H1 (cell line): ENCODE measurements at regions not wholly inside any gene's neighbourhood (a gene's known extent, or its start where the extent isn't known, plus 50 kb on each side); places are given as distances from the start of the nearest gene placed in this dataset.

ENCODE experiments used
- CTCF ChIA-PET: fragments of 300-600 bp; sonication (Branson Sonifier 250); formaldehyde crosslinking; loops from one replicate; lab custom pipeline; 2021; ENCODE audit not compliant: partially characterized antibody; lab: Charles Lee
- POLR2A ChIA-PET: fragments of 300-600 bp; sonication (Branson Sonifier 250); formaldehyde crosslinking; loops from one replicate; lab custom pipeline; 2021; ENCODE audit warnings: inconsistent platforms; ENCODE audit not compliant: partially characterized antibody; lab: Charles Lee
- DNase-seq, 2 experiments: peaks; one replicate each; pipeline versions ENCODE4 v3.0.0 to v3.0.0-alpha.2; 2010 to 2022; ENCODE audit warnings: low spot score in 2 of 2, low read depth in 1 of 2, mixed read lengths in 1 of 2
- FAIRE-seq: peaks from 2 replicates; lab custom pipeline; 2011; peaks lifted over from hg19 to GRCh38; lab: Jason Lieb, UNC
- H2AFZ ChIP-seq: 2 replicates; pipeline ENCODE4 v1.8.1; 2012; ENCODE audit warnings: low read length, inconsistent platforms
- H2AK5ac ChIP-seq: 2 replicates; pipeline ENCODE4 v1.6.1; 2013; ENCODE audit warnings: low read depth, low read length
- H2BK120ac ChIP-seq: replicated peaks from 2 replicates; pipeline ENCODE3; 2013; ENCODE audit warnings: low read depth, low read length, inconsistent platforms
- H2BK12ac ChIP-seq: 2 replicates; pipeline ENCODE4 v1.6.1; 2013; ENCODE audit warnings: low read depth, low read length
- H2BK15ac ChIP-seq: 2 replicates; pipeline ENCODE4 v1.6.1; 2013; ENCODE audit warnings: low read length
- H2BK20ac ChIP-seq: 2 replicates; pipeline ENCODE4 v1.6.1; 2013; ENCODE audit warnings: low read length
- H2BK5ac ChIP-seq: 2 replicates; pipeline ENCODE4 v1.6.1; 2013; ENCODE audit warnings: low read depth, low read length
- H3K14ac ChIP-seq: 2 replicates; pipeline ENCODE4 v1.6.1; 2013; ENCODE audit warnings: inconsistent platforms; ENCODE audit not compliant: insufficient read length
- H3K18ac ChIP-seq: 2 replicates; pipeline ENCODE4 v1.6.1; 2013; ENCODE audit warnings: low read length; ENCODE audit errors: extremely low read depth
- H3K23ac ChIP-seq: 2 replicates; pipeline ENCODE4 v1.6.1; 2013; ENCODE audit warnings: inconsistent platforms; ENCODE audit not compliant: insufficient read length
- H3K23me2 ChIP-seq: 2 replicates; pipeline ENCODE4 v1.6.1; 2013; ENCODE audit warnings: low read depth, low read length
- H3K27ac ChIP-seq: 2 replicates; pipeline ENCODE4 v1.6.1; 2011; ENCODE audit warnings: low read depth, low read length, inconsistent platforms
- H3K27me3 ChIP-seq, 4 experiments: replicated peaks in 1 of 4; 1 replicate in 1 of 4; 2 replicates in 3 of 4; pipeline versions ENCODE4 v1.6.1 to v1.8.1; 2011 to 2013; ENCODE audit warnings: low read length in 3 of 4, mild to moderate bottlenecking in 3 of 4, inconsistent platforms in 2 of 4, mixed read lengths in 2 of 4, moderate library complexity in 1 of 4; ENCODE audit not compliant: control insufficient read depth in 3 of 4, insufficient read depth in 3 of 4; ENCODE audit errors: extremely low read depth in 1 of 4
- H3K36me3 ChIP-seq, 4 experiments: 2 replicates each; pipeline versions ENCODE4 v1.6.1 to v1.8.1; 2011 to 2013; ENCODE audit warnings: mild to moderate bottlenecking in 4 of 4, low read length in 3 of 4, moderate library complexity in 2 of 4, control low read depth in 1 of 4, inconsistent platforms in 1 of 4; ENCODE audit not compliant: insufficient read depth in 4 of 4, control insufficient read depth in 2 of 4
- H3K4ac ChIP-seq: replicated peaks from 2 replicates; pipeline ENCODE3; 2013; ENCODE audit warnings: low read length, low read depth, mixed read lengths, inconsistent platforms; ENCODE audit not compliant: insufficient read length
- H3K4me1 ChIP-seq, 4 experiments: replicated peaks in 1 of 4; 1 replicate in 1 of 4; 2 replicates in 3 of 4; pipeline versions ENCODE4 v1.6.1 to v1.8.1; 2011 to 2013; ENCODE audit warnings: low read length in 3 of 4, inconsistent platforms in 2 of 4, mixed read lengths in 1 of 4; ENCODE audit not compliant: insufficient read depth in 4 of 4, control insufficient read depth in 3 of 4
- H3K4me2 ChIP-seq, 2 experiments: 2 replicates each; pipeline versions ENCODE4 v1.6.1 to v1.8.1; 2011 to 2013; ENCODE audit warnings: low read depth in 2 of 2, low read length in 2 of 2, control low read depth in 1 of 2, inconsistent platforms in 1 of 2, mild to moderate bottlenecking in 1 of 2; ENCODE audit not compliant: insufficient read depth in 1 of 2
- H3K4me3 ChIP-seq, 4 experiments: fragments of 200-600, 300-600 bp in 1 of 4; sonication (generic), shearing (Covaris generic), sonication (Bioruptor Twin) in 1 of 4; 2 replicates each; pipeline versions ENCODE4 v1.5.1 to v1.8.1; 2011 to 2016; ENCODE audit warnings: low read length in 4 of 4, low read depth in 3 of 4, control low read depth in 2 of 4, inconsistent platforms in 2 of 4, mild to moderate bottlenecking in 2 of 4, mixed read lengths in 1 of 4, moderate library complexity in 1 of 4; ENCODE audit not compliant: insufficient read depth in 2 of 4; ENCODE audit errors: extremely low read depth in 1 of 4
- H3K56ac ChIP-seq: replicated peaks from 2 replicates; pipeline ENCODE3; 2013; ENCODE audit warnings: low read depth, mild to moderate bottlenecking, mixed read lengths, low read length, inconsistent platforms; ENCODE audit not compliant: insufficient read length
- H3K79me1 ChIP-seq: 2 replicates; pipeline ENCODE4 v1.6.1; 2013; ENCODE audit warnings: low read depth, low read length, control low read depth
- H3K79me2 ChIP-seq, 2 experiments: 2 replicates each; pipeline versions ENCODE4 v1.6.1 to v1.8.1; 2012 to 2013; ENCODE audit warnings: low read length in 2 of 2, mild to moderate bottlenecking in 2 of 2, inconsistent platforms in 1 of 2; ENCODE audit not compliant: insufficient read depth in 2 of 2, control insufficient read depth in 1 of 2
- H3K9ac ChIP-seq, 4 experiments: replicated peaks in 1 of 4; 1 replicate in 1 of 4; 2 replicates in 3 of 4; pipeline versions ENCODE4 v1.6.1 to v1.8.1; 2011 to 2013; ENCODE audit warnings: low read depth in 3 of 4, low read length in 3 of 4, control low read depth in 2 of 4, mild to moderate bottlenecking in 2 of 4, moderate library complexity in 2 of 4, inconsistent platforms in 1 of 4; ENCODE audit errors: extremely low read depth in 1 of 4
- H3K9me3 ChIP-seq, 2 experiments: 2 replicates each; pipeline versions ENCODE4 v1.6.1 to v1.8.1; 2012 to 2013; ENCODE audit warnings: mild to moderate bottlenecking in 2 of 2, moderate library complexity in 2 of 2, control low read depth in 1 of 2, inconsistent platforms in 1 of 2, low read depth in 1 of 2, low read length in 1 of 2, mixed read lengths in 1 of 2; ENCODE audit not compliant: insufficient read depth in 2 of 2
- H4K20me1 ChIP-seq, 2 experiments: replicated peaks in 1 of 2; 2 replicates each; pipeline versions ENCODE3 to v1.8.1; 2011 to 2013; ENCODE audit warnings: inconsistent platforms in 2 of 2, low read length in 2 of 2, mild to moderate bottlenecking in 1 of 2; ENCODE audit not compliant: insufficient read depth in 2 of 2, control insufficient read depth in 1 of 2
- H4K5ac ChIP-seq: 2 replicates; pipeline ENCODE4 v1.6.1; 2013; ENCODE audit warnings: low read length, low read depth, mixed read lengths, inconsistent platforms; ENCODE audit not compliant: insufficient read length
- H4K8ac ChIP-seq: 2 replicates; pipeline ENCODE4 v1.8.0; 2013; ENCODE audit warnings: mild to moderate bottlenecking, moderate library complexity, low read length, inconsistent platforms; ENCODE audit not compliant: insufficient read depth; ENCODE audit errors: extremely low read depth
- H4K91ac ChIP-seq: replicated peaks from 2 replicates; pipeline ENCODE3; 2013; ENCODE audit warnings: low read length, mixed read lengths, inconsistent platforms; ENCODE audit not compliant: insufficient read length
- CEBPB ChIP-seq: IDR thresholded peaks from 2 replicates; pipeline ENCODE4 v1.6.1; 2012; ENCODE audit warnings: low read depth, low read length
- CHD1 ChIP-seq: IDR thresholded peaks from 2 replicates; pipeline ENCODE4 v1.6.1; 2012; ENCODE audit warnings: low read depth, low read length, improper control_type of control experiment
- CREB1 ChIP-seq: IDR thresholded peaks from 2 replicates; pipeline ENCODE4 v1.6.1; 2012; ENCODE audit warnings: inconsistent platforms
- EP300 ChIP-seq, 2 experiments: IDR thresholded peaks; 1 replicate in 1 of 2; 2 replicates in 1 of 2; pipeline ENCODE4 v1.6.1; 2011 to 2012; ENCODE audit warnings: low read depth in 2 of 2, low read length in 2 of 2, mild to moderate bottlenecking in 2 of 2, borderline replicate concordance in 1 of 2, inconsistent platforms in 1 of 2, moderate library complexity in 1 of 2
- GABPA ChIP-seq: IDR thresholded peaks from 2 replicates; pipeline ENCODE4 v1.6.1; 2011; ENCODE audit warnings: mild to moderate bottlenecking, low read length, moderate library complexity, borderline replicate concordance; ENCODE audit not compliant: insufficient read depth
- JUND ChIP-seq: IDR thresholded peaks from 2 replicates; pipeline ENCODE4 v1.6.1; 2011; ENCODE audit warnings: mild to moderate bottlenecking, improper control_type of control experiment, low read length
- MAFK ChIP-seq: IDR thresholded peaks from 2 replicates; pipeline ENCODE4 v1.6.1; 2012; ENCODE audit warnings: low read depth, mild to moderate bottlenecking, improper control_type of control experiment, low read length
- POU5F1 ChIP-seq: IDR thresholded peaks from 2 replicates; pipeline ENCODE4 v1.6.1; 2011; ENCODE audit warnings: low read depth, mild to moderate bottlenecking, low read length, moderate library complexity
- SAP30 ChIP-seq: fragments of 300-600 bp; sonication (generic); IDR thresholded peaks from 2 replicates; pipeline ENCODE4 v1.7.1; 2012; ENCODE audit warnings: low read length, moderate library complexity, mild to moderate bottlenecking, inconsistent platforms; ENCODE audit not compliant: insufficient read depth, insufficient replicate concordance
- SIX5 ChIP-seq: IDR thresholded peaks from 2 replicates; pipeline ENCODE4 v1.6.1; 2011; ENCODE audit warnings: mild to moderate bottlenecking, low read depth, low read length
- TEAD4 ChIP-seq: IDR thresholded peaks from 2 replicates; pipeline ENCODE4 v1.6.1; 2012; ENCODE audit warnings: low read depth, low read length, inconsistent platforms, mixed read lengths
- WGBS, 2 experiments: shearing (Covaris generic) in 1 of 2; methylation state at CpG; one replicate each; pipeline versions ENCODE4 v1.1.6 to v1.1.7; 2013 to 2015; ENCODE audit warnings: low lambda C conversion rate in 2 of 2, mixed read lengths in 2 of 2, inconsistent platforms in 1 of 2, low coverage in 1 of 2, missing lambda C conversion rate in 1 of 2; ENCODE audit not compliant: insufficient replicate concordance in 2 of 2, insufficient coverage in 1 of 2, insufficient read length in 1 of 2; ENCODE audit errors: extremely low coverage in 1 of 2, missing lambda C conversion rate in 1 of 2; 5-methylcytosine and 5-hydroxymethylcytosine counted together

- Histone ChIP-seq H3K9me3 (no peaks in the 10 kb centered on the region), H3K79me1 (no peaks in the 10 kb centered on the region), H2BK12ac (no peak overlapping the region), H4K91ac (no peak overlapping the region), H3K27ac (no peak overlapping the region), H3K4me2 (no peak overlapping the region), H3K4ac (no peak overlapping the region), H3K14ac (no peak overlapping the region), H3K9ac (no peak overlapping the region), H2AFZ (no peak overlapping the region), H3K56ac (no peak overlapping the region), H2BK20ac (no peak overlapping the region), H2BK5ac (no peak overlapping the region), H3K23me2 (no peaks in the 10 kb centered on the region), H3K23ac (no peak overlapping the region), H2AK5ac (no peak overlapping the region), H2BK15ac (no peak overlapping the region), H3K18ac (no peak overlapping the region), H3K36me3 (no peaks in the 10 kb centered on the region), H4K5ac (no peak overlapping the region), H4K8ac (no peak overlapping the region), H3K27me3 (no peaks in the 10 kb centered on the region), H3K79me2 (no peaks in the 10 kb centered on the region), H3K4me3 (no peak overlapping the region), H4K20me1 (no peaks in the 10 kb centered on the region), H3K4me1 (no peaks in the 10 kb centered on the region), H2BK120ac (no peak overlapping the region)
- CTCF ChIA-PET = no interaction called here
- WGBS, 2 experiments = 94% methylated on average over 3 of the region's 3 CpGs; no CpG with 5 or more reads in 1 of the 2 experiments
- POLR2A ChIA-PET = no interaction called here
- no peak for DNase-seq
- FAIRE-seq = no peak
- no peak for TF ChIP-seq SAP30
- TF ChIP-seq MAFK = no peak
- no peak for TF ChIP-seq EP300 (IDR thresholded peaks at IDR 0.05; ENCODE audit: borderline replicate concordance in 1 of 2, low read depth in 2 of 2, low read length in 2 of 2)
- TF ChIP-seq CHD1 = no peak
- TF ChIP-seq TEAD4 = no peak
- TF ChIP-seq POU5F1 = no peak
- no peak for TF ChIP-seq CEBPB
- TF ChIP-seq JUND = no peak
- no peak for TF ChIP-seq CREB1
- no peak for TF ChIP-seq GABPA
- TF ChIP-seq SIX5 = no peak
Observed at GRCh38 chr2:83359336-83359735, 1099.7 kb downstream of the SUCLG1 start.
